Motor neuron (in vitro differentiated cells): ENCODE measurements at regions not wholly inside any gene's neighbourhood (a gene's known extent, or its start where the extent isn't known, plus 50 kb on each side); places are given as distances from the start of the nearest gene placed in this dataset.

Experiments used
- ATAC-seq, 8 experiments: fragments of 200-7000 bp; cut with Tn5 transposase; replicated peaks in 6 of 8; 2 replicates each; pipeline ENCODE4 v1.8.0; 2021; ENCODE audit warnings: mild to moderate bottlenecking in 8 of 8, moderate library complexity in 8 of 8
- H3K27ac ChIP-seq, 2 donors: fragments of 250-450 bp; sonication (Bioruptor Pico); 2 replicates each; pipeline ENCODE4 v1.9.0; 2021; ENCODE audit warnings: antibody characterized with exemption in 2 of 2, mild to moderate bottlenecking in 2 of 2, moderate library complexity in 1 of 2
- H3K4me1 ChIP-seq, 2 donors: fragments of 250-450 bp; sonication (Bioruptor Pico); replicated peaks in 1 of 2; 2 replicates each; pipeline ENCODE4 v1.6.1; 2021; ENCODE audit warnings: antibody characterized with exemption in 2 of 2, mild to moderate bottlenecking in 2 of 2, moderate library complexity in 1 of 2
- H3K4me3 ChIP-seq, 5 donors: fragments of 250-450 bp; sonication (Bioruptor Pico); 2 replicates each; pipeline ENCODE4 v1.9.0; 2021; ENCODE audit warnings: antibody characterized with exemption in 5 of 5, mild to moderate bottlenecking in 5 of 5, moderate library complexity in 4 of 5
- WGBS, 10 experiments: fragments of 450-650 bp; shearing (Covaris generic); methylation state at CpG; one replicate each; pipeline ENCODE4 v1.0.0; 2022; 5-methylcytosine and 5-hydroxymethylcytosine counted together
- in situ Hi-C, 9 experiments: fragments of 400-800 bp; cut with MboI; loops; one replicate each; pipeline ENCODE4 v1.15.0; 2021; ENCODE audit warnings: low sequenced_read_pairs in 9 of 9, low pct_unique_long_range_greater_than_20kb in 2 of 9; ENCODE audit not compliant: unreplicated experiment in 9 of 9

- H3K4me3 ChIP-seq: no peak overlapping the region
- H3K27ac ChIP-seq: no peak overlapping the region
- peaks cover 14 to 30% of the 10 kb centered on the region in 2 donors for H3K4me1 ChIP-seq
- in situ Hi-C loops: no loop called here
- no peak for ATAC-seq
- WGBS, 10 experiments: 61 to 98% (median 83%) methylated on average over 2 to 4 of the region's 4 CpGs
Measured at GRCh38 chr5:167816864-167817263, 474.6 kb upstream of the WWC1 start.

GRCh38 chr5:167819406-167819805 lies 472.0 kb upstream of the WWC1 start:
- in situ Hi-C loops: no loop called here
- Histone ChIP-seq H3K4me3 (no peak overlapping the region), H3K27ac (no peak overlapping the region), H3K4me1 (peaks cover 14 to 17% of the 10 kb centered on the region in 2 donors)
- 43 to 100% (median 100%) methylated on average over 1 to 3 of the region's 3 CpGs; no CpG with 5 or more reads in 3 of the 10 experiments for WGBS, 10 experiments
- no peak for ATAC-seq

- Histone ChIP-seq H3K4me1 (peaks cover 9 to 12% of the 10 kb centered on the region in 2 donors), H3K4me3 (no peak overlapping the region), H3K27ac (no peak overlapping the region)
- ATAC-seq: no peak
- WGBS, 10 experiments: 12 to 100% (median 86%) methylated on average over 1 to 8 of the region's 12 CpGs
- in situ Hi-C loops: no loop called here
Measured at GRCh38 chr5:167820101-167820990, 471.1 kb upstream of the WWC1 start.

- Histone ChIP-seq H3K4me3 (no peak overlapping the region), H3K27ac (no peak overlapping the region), H3K4me1 (peaks cover 9 to 12% of the 10 kb centered on the region in 2 donors)
- WGBS, 10 experiments: 0 to 100% (median 86%) methylated on average over 1 to 2 of the region's 2 CpGs; no CpG with 5 or more reads in 2 of the 10 experiments
- ATAC-seq: no peak
- in situ Hi-C loops: no loop called here
Measured at GRCh38 chr5:167821151-167821550, 470.3 kb upstream of the WWC1 start.

- 83 to 100% (median 95%) methylated on average over 1 to 4 of the region's 4 CpGs for WGBS, 10 experiments
- ATAC-seq: no peak
- no peak overlapping the region for H3K27ac ChIP-seq
- H3K4me3 ChIP-seq: no peak overlapping the region
- in situ Hi-C loops: no loop called here
- peaks cover 9 to 12% of the 10 kb centered on the region in 2 donors for H3K4me1 ChIP-seq
Measured at GRCh38 chr5:167821669-167822068, 469.8 kb upstream of the WWC1 start.

- H3K27ac ChIP-seq: no peak overlapping the region
- in situ Hi-C loops: no loop called here
- 50 to 100% (median 80%) methylated on average over 2 to 4 of the region's 4 CpGs; no CpG with 5 or more reads in 1 of the 10 experiments for WGBS, 10 experiments
- ATAC-seq: no peak
- no peak overlapping the region for H3K4me3 ChIP-seq
- H3K4me1 ChIP-seq: peaks cover 9 to 12% of the 10 kb centered on the region in 2 donors
Measured at GRCh38 chr5:167822241-167822640, 469.2 kb upstream of the WWC1 start.

GRCh38 chr5:167823405-167823804 lies 468.0 kb upstream of the WWC1 start:
- H3K4me3 ChIP-seq: no peak overlapping the region
- H3K27ac ChIP-seq: no peak overlapping the region
- in situ Hi-C loops: no loop called here
- peak in 3 of 8 experiments; percentile 38 to 58 (median 56) for ATAC-seq
- 0 to 90% (median 65%) methylated on average over 1 to 2 of the region's 2 CpGs; no CpG with 5 or more reads in 4 of the 10 experiments for WGBS, 10 experiments
- peaks cover 9 to 12% of the 10 kb centered on the region in 2 donors for H3K4me1 ChIP-seq

GRCh38 chr5:167827766-167828165 lies 463.7 kb upstream of the WWC1 start:
- Histone ChIP-seq H3K4me1 (peaks cover 22% of the 10 kb centered on the region in 2 donors), H3K27ac (no peak overlapping the region), H3K4me3 (no peak overlapping the region)
- ATAC-seq: no peak
- in situ Hi-C loops: no loop called here
- 0 to 67% (median 20%) methylated on average over 1 of the region's 1 CpG; no CpG with 5 or more reads in 7 of the 10 experiments for WGBS, 10 experiments

- ATAC-seq: peak in 6 of 8 experiments; percentile 32 to 98 (median 94)
- in situ Hi-C loops: no loop called here
- H3K4me1 ChIP-seq: peaks cover 13 to 25% of the 10 kb centered on the region in 2 donors
- WGBS, 10 experiments: 14 to 80% (median 40%) methylated on average over 1 to 8 of the region's 8 CpGs
- H3K27ac ChIP-seq: no peak overlapping the region
- no peak overlapping the region for H3K4me3 ChIP-seq
Measured at GRCh38 chr5:167831754-167832504, 459.5 kb upstream of the WWC1 start.

GRCh38 chr5:167832609-167833008 lies 458.8 kb upstream of the WWC1 start:
- peak in 5 of 8 experiments; percentile 37 to 72 (median 61) for ATAC-seq
- WGBS, 10 experiments: 0 to 4% (median 0%) methylated on average over 1 of the region's 1 CpG
- Histone ChIP-seq H3K4me3 (no peak overlapping the region), H3K27ac (no peak overlapping the region), H3K4me1 (peaks cover 13 to 25% of the 10 kb centered on the region in 2 donors)
- in situ Hi-C loops: no loop called here

- H3K4me1 ChIP-seq: peaks cover 13 to 25% of the 10 kb centered on the region in 2 donors
- H3K27ac ChIP-seq: no peak overlapping the region
- in situ Hi-C loops: no loop called here
- H3K4me3 ChIP-seq: no peak overlapping the region
- 71 to 100% (median 95%) methylated on average over 1 to 6 of the region's 6 CpGs; no CpG with 5 or more reads in 2 of the 10 experiments for WGBS, 10 experiments
- no peak for ATAC-seq
Measured at GRCh38 chr5:167833456-167833855, 458.0 kb upstream of the WWC1 start.

- WGBS, 10 experiments: 0 to 100% (median 35%) methylated on average over 1 of the region's 1 CpG; no CpG with 5 or more reads in 2 of the 10 experiments
- in situ Hi-C loops: no loop called here
- Histone ChIP-seq H3K27ac (no peak overlapping the region), H3K4me3 (no peak overlapping the region), H3K4me1 (peaks cover 14 to 33% of the 10 kb centered on the region in 2 donors)
- ATAC-seq: peak in 2 of 8 experiments; percentile 19 to 28
Measured at GRCh38 chr5:167835146-167835545, 456.3 kb upstream of the WWC1 start.

GRCh38 chr5:167837127-167837526 lies 454.3 kb upstream of the WWC1 start:
- peaks cover 18 to 38% of the 10 kb centered on the region in 2 donors for H3K4me1 ChIP-seq
- 80 to 100% (median 92%) methylated on average over 1 to 2 of the region's 2 CpGs; no CpG with 5 or more reads in 4 of the 10 experiments for WGBS, 10 experiments
- ATAC-seq: no peak
- in situ Hi-C loops: no loop called here
- H3K4me3 ChIP-seq: no peak overlapping the region
- no peak overlapping the region for H3K27ac ChIP-seq
